ENCODE measurements at regions not wholly inside any gene's neighbourhood (a gene's known extent, or its start where the extent isn't known, plus 50 kb on each side); places are given as distances from the start of the nearest gene placed in this dataset.

DNA sequence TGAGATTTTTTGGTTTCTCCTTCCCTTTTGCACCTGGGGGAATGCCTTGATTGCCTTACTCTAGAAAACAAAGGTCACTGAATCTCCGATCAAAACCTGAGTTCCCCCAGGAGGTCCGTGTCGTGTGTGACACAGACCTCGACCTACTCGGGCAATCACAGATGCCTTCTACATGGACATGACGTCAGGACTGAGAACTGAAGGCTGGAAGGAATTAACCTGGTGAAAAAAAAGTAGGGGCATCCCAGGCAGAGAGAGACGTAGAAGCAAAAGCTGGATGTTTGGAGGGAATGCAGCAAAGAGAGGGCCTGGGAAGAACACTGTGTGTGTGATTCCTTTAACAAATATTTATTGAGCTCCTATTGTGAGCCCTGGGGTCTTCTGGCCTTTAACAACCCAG lies 178.0 kb downstream of the PRDM2 start:
- TF ChIP-seq, protein P1, sequence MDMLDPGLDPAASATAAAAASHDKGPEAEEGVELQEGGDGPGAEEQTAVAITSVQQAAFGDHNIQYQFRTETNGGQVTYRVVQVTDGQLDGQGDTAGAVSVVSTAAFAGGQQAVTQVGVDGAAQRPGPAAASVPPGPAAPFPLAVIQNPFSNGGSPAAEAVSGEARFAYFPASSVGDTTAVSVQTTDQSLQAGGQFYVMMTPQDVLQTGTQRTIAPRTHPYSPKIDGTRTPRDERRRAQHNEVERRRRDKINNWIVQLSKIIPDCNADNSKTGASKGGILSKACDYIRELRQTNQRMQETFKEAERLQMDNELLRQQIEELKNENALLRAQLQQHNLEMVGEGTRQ (CRISPR knock-in tag; IDR thresholded peaks at IDR 0.05): no peak
- TF ChIP-seq SMAD3 (CRISPR knock-in tag; IDR thresholded peaks at IDR 0.05; ENCODE audit: borderline replicate concordance) (no peak), ZNF317 (CRISPR knock-in tag; IDR thresholded peaks at IDR 0.05; ENCODE audit: borderline replicate concordance, low read depth) (no peak), KAT7 (CRISPR knock-in tag; IDR thresholded peaks at IDR 0.05; ENCODE audit: borderline replicate concordance) (no peak), NR1H2 (CRISPR knock-in tag; IDR thresholded peaks at IDR 0.05) (no peak), ZNF232 (CRISPR knock-in tag; IDR thresholded peaks at IDR 0.05) (no peak), MXD4 (CRISPR knock-in tag; IDR thresholded peaks at IDR 0.05; ENCODE audit: borderline replicate concordance) (no peak), NFATC4 (CRISPR knock-in tag; IDR thresholded peaks at IDR 0.05) (no peak), SOX15 (CRISPR knock-in tag; IDR thresholded peaks at IDR 0.05) (no peak), GABPB1 (CRISPR knock-in tag; IDR thresholded peaks at IDR 0.05) (no peak)
- TF ChIP-seq, protein P2, sequence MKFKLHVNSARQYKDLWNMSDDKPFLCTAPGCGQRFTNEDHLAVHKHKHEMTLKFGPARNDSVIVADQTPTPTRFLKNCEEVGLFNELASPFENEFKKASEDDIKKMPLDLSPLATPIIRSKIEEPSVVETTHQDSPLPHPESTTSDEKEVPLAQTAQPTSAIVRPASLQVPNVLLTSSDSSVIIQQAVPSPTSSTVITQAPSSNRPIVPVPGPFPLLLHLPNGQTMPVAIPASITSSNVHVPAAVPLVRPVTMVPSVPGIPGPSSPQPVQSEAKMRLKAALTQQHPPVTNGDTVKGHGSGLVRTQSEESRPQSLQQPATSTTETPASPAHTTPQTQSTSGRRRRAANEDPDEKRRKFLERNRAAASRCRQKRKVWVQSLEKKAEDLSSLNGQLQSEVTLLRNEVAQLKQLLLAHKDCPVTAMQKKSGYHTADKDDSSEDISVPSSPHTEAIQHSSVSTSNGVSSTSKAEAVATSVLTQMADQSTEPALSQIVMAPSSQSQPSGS (CRISPR knock-in tag; IDR thresholded peaks at IDR 0.05; ENCODE audit: borderline replicate concordance, low read depth): no peak
- TF ChIP-seq, protein P3, sequence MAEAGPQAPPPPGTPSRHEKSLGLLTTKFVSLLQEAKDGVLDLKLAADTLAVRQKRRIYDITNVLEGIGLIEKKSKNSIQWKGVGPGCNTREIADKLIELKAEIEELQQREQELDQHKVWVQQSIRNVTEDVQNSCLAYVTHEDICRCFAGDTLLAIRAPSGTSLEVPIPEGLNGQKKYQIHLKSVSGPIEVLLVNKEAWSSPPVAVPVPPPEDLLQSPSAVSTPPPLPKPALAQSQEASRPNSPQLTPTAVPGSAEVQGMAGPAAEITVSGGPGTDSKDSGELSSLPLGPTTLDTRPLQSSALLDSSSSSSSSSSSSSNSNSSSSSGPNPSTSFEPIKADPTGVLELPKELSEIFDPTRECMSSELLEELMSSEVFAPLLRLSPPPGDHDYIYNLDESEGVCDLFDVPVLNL (CRISPR knock-in tag; IDR thresholded peaks at IDR 0.05; ENCODE audit: borderline replicate concordance, low read depth): no peak
- TF ChIP-seq, protein P4, sequence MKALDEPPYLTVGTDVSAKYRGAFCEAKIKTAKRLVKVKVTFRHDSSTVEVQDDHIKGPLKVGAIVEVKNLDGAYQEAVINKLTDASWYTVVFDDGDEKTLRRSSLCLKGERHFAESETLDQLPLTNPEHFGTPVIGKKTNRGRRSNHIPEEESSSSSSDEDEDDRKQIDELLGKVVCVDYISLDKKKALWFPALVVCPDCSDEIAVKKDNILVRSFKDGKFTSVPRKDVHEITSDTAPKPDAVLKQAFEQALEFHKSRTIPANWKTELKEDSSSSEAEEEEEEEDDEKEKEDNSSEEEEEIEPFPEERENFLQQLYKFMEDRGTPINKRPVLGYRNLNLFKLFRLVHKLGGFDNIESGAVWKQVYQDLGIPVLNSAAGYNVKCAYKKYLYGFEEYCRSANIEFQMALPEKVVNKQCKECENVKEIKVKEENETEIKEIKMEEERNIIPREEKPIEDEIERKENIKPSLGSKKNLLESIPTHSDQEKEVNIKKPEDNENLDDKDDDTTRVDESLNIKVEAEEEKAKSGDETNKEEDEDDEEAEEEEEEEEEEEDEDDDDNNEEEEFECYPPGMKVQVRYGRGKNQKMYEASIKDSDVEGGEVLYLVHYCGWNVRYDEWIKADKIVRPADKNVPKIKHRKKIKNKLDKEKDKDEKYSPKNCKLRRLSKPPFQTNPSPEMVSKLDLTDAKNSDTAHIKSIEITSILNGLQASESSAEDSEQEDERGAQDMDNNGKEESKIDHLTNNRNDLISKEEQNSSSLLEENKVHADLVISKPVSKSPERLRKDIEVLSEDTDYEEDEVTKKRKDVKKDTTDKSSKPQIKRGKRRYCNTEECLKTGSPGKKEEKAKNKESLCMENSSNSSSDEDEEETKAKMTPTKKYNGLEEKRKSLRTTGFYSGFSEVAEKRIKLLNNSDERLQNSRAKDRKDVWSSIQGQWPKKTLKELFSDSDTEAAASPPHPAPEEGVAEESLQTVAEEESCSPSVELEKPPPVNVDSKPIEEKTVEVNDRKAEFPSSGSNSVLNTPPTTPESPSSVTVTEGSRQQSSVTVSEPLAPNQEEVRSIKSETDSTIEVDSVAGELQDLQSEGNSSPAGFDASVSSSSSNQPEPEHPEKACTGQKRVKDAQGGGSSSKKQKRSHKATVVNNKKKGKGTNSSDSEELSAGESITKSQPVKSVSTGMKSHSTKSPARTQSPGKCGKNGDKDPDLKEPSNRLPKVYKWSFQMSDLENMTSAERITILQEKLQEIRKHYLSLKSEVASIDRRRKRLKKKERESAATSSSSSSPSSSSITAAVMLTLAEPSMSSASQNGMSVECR (CRISPR knock-in tag; IDR thresholded peaks at IDR 0.05; ENCODE audit: borderline replicate concordance): no peak
- TF ChIP-seq, protein P5, sequence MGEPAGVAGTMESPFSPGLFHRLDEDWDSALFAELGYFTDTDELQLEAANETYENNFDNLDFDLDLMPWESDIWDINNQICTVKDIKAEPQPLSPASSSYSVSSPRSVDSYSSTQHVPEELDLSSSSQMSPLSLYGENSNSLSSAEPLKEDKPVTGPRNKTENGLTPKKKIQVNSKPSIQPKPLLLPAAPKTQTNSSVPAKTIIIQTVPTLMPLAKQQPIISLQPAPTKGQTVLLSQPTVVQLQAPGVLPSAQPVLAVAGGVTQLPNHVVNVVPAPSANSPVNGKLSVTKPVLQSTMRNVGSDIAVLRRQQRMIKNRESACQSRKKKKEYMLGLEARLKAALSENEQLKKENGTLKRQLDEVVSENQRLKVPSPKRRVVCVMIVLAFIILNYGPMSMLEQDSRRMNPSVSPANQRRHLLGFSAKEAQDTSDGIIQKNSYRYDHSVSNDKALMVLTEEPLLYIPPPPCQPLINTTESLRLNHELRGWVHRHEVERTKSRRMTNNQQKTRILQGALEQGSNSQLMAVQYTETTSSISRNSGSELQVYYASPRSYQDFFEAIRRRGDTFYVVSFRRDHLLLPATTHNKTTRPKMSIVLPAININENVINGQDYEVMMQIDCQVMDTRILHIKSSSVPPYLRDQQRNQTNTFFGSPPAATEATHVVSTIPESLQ (CRISPR knock-in tag; IDR thresholded peaks at IDR 0.05): no peak
- TF ChIP-seq, protein P6, sequence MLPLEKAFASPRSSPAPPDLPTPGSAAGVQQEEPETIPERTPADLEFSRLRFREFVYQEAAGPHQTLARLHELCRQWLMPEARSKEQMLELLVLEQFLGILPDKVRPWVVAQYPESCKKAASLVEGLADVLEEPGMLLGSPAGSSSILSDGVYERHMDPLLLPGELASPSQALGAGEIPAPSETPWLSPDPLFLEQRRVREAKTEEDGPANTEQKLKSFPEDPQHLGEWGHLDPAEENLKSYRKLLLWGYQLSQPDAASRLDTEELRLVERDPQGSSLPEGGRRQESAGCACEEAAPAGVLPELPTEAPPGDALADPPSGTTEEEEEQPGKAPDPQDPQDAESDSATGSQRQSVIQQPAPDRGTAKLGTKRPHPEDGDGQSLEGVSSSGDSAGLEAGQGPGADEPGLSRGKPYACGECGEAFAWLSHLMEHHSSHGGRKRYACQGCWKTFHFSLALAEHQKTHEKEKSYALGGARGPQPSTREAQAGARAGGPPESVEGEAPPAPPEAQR (CRISPR knock-in tag; IDR thresholded peaks at IDR 0.05): no peak
- TF ChIP-seq, protein P7, sequence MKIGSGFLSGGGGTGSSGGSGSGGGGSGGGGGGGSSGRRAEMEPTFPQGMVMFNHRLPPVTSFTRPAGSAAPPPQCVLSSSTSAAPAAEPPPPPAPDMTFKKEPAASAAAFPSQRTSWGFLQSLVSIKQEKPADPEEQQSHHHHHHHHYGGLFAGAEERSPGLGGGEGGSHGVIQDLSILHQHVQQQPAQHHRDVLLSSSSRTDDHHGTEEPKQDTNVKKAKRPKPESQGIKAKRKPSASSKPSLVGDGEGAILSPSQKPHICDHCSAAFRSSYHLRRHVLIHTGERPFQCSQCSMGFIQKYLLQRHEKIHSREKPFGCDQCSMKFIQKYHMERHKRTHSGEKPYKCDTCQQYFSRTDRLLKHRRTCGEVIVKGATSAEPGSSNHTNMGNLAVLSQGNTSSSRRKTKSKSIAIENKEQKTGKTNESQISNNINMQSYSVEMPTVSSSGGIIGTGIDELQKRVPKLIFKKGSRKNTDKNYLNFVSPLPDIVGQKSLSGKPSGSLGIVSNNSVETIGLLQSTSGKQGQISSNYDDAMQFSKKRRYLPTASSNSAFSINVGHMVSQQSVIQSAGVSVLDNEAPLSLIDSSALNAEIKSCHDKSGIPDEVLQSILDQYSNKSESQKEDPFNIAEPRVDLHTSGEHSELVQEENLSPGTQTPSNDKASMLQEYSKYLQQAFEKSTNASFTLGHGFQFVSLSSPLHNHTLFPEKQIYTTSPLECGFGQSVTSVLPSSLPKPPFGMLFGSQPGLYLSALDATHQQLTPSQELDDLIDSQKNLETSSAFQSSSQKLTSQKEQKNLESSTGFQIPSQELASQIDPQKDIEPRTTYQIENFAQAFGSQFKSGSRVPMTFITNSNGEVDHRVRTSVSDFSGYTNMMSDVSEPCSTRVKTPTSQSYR (CRISPR knock-in tag; IDR thresholded peaks at IDR 0.05): no peak
- TF ChIP-seq, protein P8, sequence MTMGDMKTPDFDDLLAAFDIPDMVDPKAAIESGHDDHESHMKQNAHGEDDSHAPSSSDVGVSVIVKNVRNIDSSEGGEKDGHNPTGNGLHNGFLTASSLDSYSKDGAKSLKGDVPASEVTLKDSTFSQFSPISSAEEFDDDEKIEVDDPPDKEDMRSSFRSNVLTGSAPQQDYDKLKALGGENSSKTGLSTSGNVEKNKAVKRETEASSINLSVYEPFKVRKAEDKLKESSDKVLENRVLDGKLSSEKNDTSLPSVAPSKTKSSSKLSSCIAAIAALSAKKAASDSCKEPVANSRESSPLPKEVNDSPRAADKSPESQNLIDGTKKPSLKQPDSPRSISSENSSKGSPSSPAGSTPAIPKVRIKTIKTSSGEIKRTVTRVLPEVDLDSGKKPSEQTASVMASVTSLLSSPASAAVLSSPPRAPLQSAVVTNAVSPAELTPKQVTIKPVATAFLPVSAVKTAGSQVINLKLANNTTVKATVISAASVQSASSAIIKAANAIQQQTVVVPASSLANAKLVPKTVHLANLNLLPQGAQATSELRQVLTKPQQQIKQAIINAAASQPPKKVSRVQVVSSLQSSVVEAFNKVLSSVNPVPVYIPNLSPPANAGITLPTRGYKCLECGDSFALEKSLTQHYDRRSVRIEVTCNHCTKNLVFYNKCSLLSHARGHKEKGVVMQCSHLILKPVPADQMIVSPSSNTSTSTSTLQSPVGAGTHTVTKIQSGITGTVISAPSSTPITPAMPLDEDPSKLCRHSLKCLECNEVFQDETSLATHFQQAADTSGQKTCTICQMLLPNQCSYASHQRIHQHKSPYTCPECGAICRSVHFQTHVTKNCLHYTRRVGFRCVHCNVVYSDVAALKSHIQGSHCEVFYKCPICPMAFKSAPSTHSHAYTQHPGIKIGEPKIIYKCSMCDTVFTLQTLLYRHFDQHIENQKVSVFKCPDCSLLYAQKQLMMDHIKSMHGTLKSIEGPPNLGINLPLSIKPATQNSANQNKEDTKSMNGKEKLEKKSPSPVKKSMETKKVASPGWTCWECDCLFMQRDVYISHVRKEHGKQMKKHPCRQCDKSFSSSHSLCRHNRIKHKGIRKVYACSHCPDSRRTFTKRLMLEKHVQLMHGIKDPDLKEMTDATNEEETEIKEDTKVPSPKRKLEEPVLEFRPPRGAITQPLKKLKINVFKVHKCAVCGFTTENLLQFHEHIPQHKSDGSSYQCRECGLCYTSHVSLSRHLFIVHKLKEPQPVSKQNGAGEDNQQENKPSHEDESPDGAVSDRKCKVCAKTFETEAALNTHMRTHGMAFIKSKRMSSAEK (CRISPR knock-in tag; IDR thresholded peaks at IDR 0.05; ENCODE audit: borderline replicate concordance): no peak
- Mint-ChIP-seq H3K9me3 (peaks cover 13% of the 10 kb centered on the region), H3K27ac (no peak overlapping the region), H3K4me3 (no peak overlapping the region), H3K27me3 (ENCODE audit: low read depth) (peaks cover 60% of the 10 kb centered on the region), H3K36me3 (0 out of 2 replicates have a peak, but pooled peaks cover 2% of the 10 kb centered on the region), H3K4me1 (no peaks in the 10 kb centered on the region; the same call in 1 of the 2 replicates)
- no peak for DNase-seq (ENCODE audit: low spot score)
- no peak for ATAC-seq
- POLR2A ChIA-PET: no interaction called here
- CTCF ChIA-PET: no interaction called here
